Heart right ventricle (tissue), 16 donors: ENCODE measurements at regions not wholly inside any gene's neighbourhood (a gene's known extent, or its start where the extent isn't known, plus 50 kb on each side); places are given as distances from the start of the nearest gene placed in this dataset.

Source experiments
- ATAC-seq, 8 donors: fragments of 200-7000 bp; cut with Tn5 transposase; one replicate each; pipeline ENCODE4 v1.9.1; 2020; ENCODE audit warnings: mild to moderate bottlenecking in 8 of 8, moderate library complexity in 8 of 8, moderate number of reproducible peaks in 1 of 8
- DNase-seq, 2 donors: peaks; one replicate each; pipeline ENCODE4 v3.0.0-alpha.2; 2020
- H3K27ac ChIP-seq, 10 donors: fragments of 200-600 bp; sonication (generic) in 2 of 10; one replicate each; pipeline versions ENCODE4 v1.5.0 to v1.8.0; 2020 to 2022; ENCODE audit warnings: mild to moderate bottlenecking in 3 of 10
- H3K27me3 ChIP-seq, 7 donors: fragments of 200-600 bp; one replicate each; pipeline ENCODE4 v1.8.0; 2021 to 2022; ENCODE audit warnings: mild to moderate bottlenecking in 2 of 7
- H3K36me3 ChIP-seq, 9 donors: fragments of 200-600 bp; sonication (generic) in 1 of 9; one replicate each; pipeline versions ENCODE4 v1.5.0 to v1.8.0; 2020 to 2022; ENCODE audit warnings: mild to moderate bottlenecking in 2 of 9
- H3K4me1 ChIP-seq, 9 donors: fragments of 200-600 bp; sonication (generic) in 1 of 9; one replicate each; pipeline versions ENCODE4 v1.5.0 to v1.8.0; 2020 to 2022; ENCODE audit warnings: mild to moderate bottlenecking in 4 of 9
- H3K4me3 ChIP-seq, 10 donors: fragments of 200-600 bp; sonication (generic) in 2 of 10; one replicate each; pipeline versions ENCODE4 v1.5.0 to v1.8.0; 2020 to 2022; ENCODE audit warnings: mild to moderate bottlenecking in 7 of 10, moderate library complexity in 2 of 10
- H3K9me3 ChIP-seq, 11 donors: fragments of 200-600 bp in 10 of 11; sonication (generic) in 2 of 11; one replicate each; pipeline versions ENCODE4 v1.5.0 to v1.8.0; 2013 to 2022; ENCODE audit warnings: mild to moderate bottlenecking in 2 of 11, control low read depth in 1 of 11, moderate library complexity in 1 of 11
- CTCF ChIP-seq, 9 donors: fragments of 200-600 bp; sonication (generic) in 2 of 9; IDR thresholded peaks; one replicate each; pipeline versions ENCODE4 v1.5.0 to v1.8.0; 2021 to 2022; ENCODE audit warnings: antibody characterized with exemption in 9 of 9, mild to moderate bottlenecking in 5 of 9, moderate library complexity in 1 of 9
- WGBS, 2 donors: extraction: QIAGEN DNeasy Blood & Tissue Kit; methylation state at CpG; one replicate each; pipeline ENCODE4 v1.1.7; 2013; ENCODE audit warnings: inconsistent platforms in 1 of 2; 5-methylcytosine and 5-hydroxymethylcytosine counted together
- intact Hi-C, 10 donors: fragments of 100-400 bp; cut with DNase I; formaldehyde crosslinking; loops; one replicate each; pipeline versions ENCODE4 v1.11.1 to v1.14.2; 2022
- donor health status: Arrhythmogenic right ventricular cardiomyopathy.
- donor health status: ischemic (EF 13 %, LVEDD 7.1; RV severe dilation, severe dysfunction).
- donor health status: healthy with polysubstance abuse.
- donor health status: DM: no; HTN: yes; CAD: no.
- donor health status: DM: no; HTN: no; CAD: no.
- donor health status: ischemic (EF 25% LVEDD 6.9; RV normal size, moderate dysfunction).
- donor health status: ischemic (EF 25% LVEDD 5.7; RV mildly dilated, moderate dysfunction).
- donor health status: healthy.
- donor health status: DM: yes; HTN: yes; CAD: no.
- donor health status: Ischemic cardiomyopathy.
- donor health status: ischemic (EF 35%, LVEDD 5.7; RV mildly dilated, moderate dysfunction).
- donor health status: nonischemic (EF 11% LVEDD 7.7; RV severe dilation, severe dysfunction).
- donor health status: DM: yes; HTN: yes; CAD: no.
- donor health status: PGD.
- donor health status: ischemic (EF 29% LVEDD 5.4; RV normal size, mild dysfunction).
- donor health status: nonischemic (EF 23%, LVEDD 6.1; RV moderate dilation, normal function).

GRCh38 chr1:4169991-4170390 lies 269.9 kb upstream of the C1orf174 start:
- ATAC-seq (no peak), DNase-seq (no peak)
- intact Hi-C loops = no loop called here
- no peaks in the 10 kb centered on the region for H3K4me1 ChIP-seq
- H3K36me3 ChIP-seq = no peaks in the 10 kb centered on the region
- WGBS, 2 donors = 71 to 77% methylated on average over 6 of the region's 6 CpGs
- no peak overlapping the region for H3K27ac ChIP-seq
- H3K4me3 ChIP-seq = no peak overlapping the region
- no peaks in the 10 kb centered on the region for H3K9me3 ChIP-seq
- peaks cover 0 to 67% (median 35%) of the 10 kb centered on the region in 7 donors for H3K27me3 ChIP-seq
- no peak for TF ChIP-seq CTCF (IDR thresholded peaks at IDR 0.05)

- intact Hi-C loops = no loop called here
- DNase-seq = no peak
These were observed 270.7 kb upstream of the C1orf174 start for GRCh38 chr1:4170548-4171340.

GRCh38 chr1:4171480-4172450 lies 271.7 kb upstream of the C1orf174 start:
- intact Hi-C loops = no loop called here
- Histone ChIP-seq H3K27ac (no peak overlapping the region), H3K4me1 (no peaks in the 10 kb centered on the region), H3K27me3 (peaks cover 0 to 51% (median 26%) of the 10 kb centered on the region in 7 donors), H3K4me3 (no peak overlapping the region), H3K9me3 (no peaks in the 10 kb centered on the region), H3K36me3 (no peaks in the 10 kb centered on the region)
- peak in 3 of 8 donors; percentile 25 to 44 (median 42) for ATAC-seq
- no peak for DNase-seq
- WGBS, 2 donors = 44 to 46% methylated on average over 23 of the region's 23 CpGs
- no peak for TF ChIP-seq CTCF (IDR thresholded peaks at IDR 0.05)

More at GRCh38 chr1:4170548-4171340, 270.7 kb upstream of the C1orf174 start:
- WGBS, 2 donors = 78 to 81% methylated on average over 25 of the region's 25 CpGs
- no peak for TF ChIP-seq CTCF (IDR thresholded peaks at IDR 0.05)
- peak in 1 of 8 donors; percentile 43 for ATAC-seq
- Histone ChIP-seq H3K27ac (no peak overlapping the region), H3K27me3 (peaks cover 0 to 61% (median 35%) of the 10 kb centered on the region in 7 donors), H3K9me3 (no peaks in the 10 kb centered on the region), H3K4me1 (no peaks in the 10 kb centered on the region), H3K4me3 (no peak overlapping the region), H3K36me3 (no peaks in the 10 kb centered on the region)
